GM19324 (cell line): ENCODE measurements at regions not wholly inside any gene's neighbourhood (a gene's known extent, or its start where the extent isn't known, plus 50 kb on each side); places are given as distances from the start of the nearest gene placed in this dataset.
A peak's percentile ranks its signal among the peaks of the same experiment; 100 is the strongest.

Experiments
- ATAC-seq: cut with Tn5 transposase; IDR thresholded peaks from one replicate; pipeline ENCODE4 v1.9.1; 2021; ENCODE audit warnings: mild to moderate bottlenecking, moderate library complexity; ENCODE audit not compliant: unreplicated experiment, low FRiP score

GRCh38 chr11:110807801-110808200 lies 95.6 kb upstream of the ARHGAP20 start:
- ATAC-seq, result no peak

GRCh38 chr11:110805756-110806155 lies 93.5 kb upstream of the ARHGAP20 start:
- ATAC-seq, result no peak

- ATAC-seq, result no peak
These were observed 89.9 kb upstream of the ARHGAP20 start for GRCh38 chr11:110802162-110802561.

- no peak for ATAC-seq
These were observed 89.1 kb upstream of the ARHGAP20 start for GRCh38 chr11:110801328-110801727.

- ATAC-seq, result no peak
These were observed 86.1 kb upstream of the ARHGAP20 start for GRCh38 chr11:110798201-110798900.

- peak; percentile 61 for ATAC-seq
These were observed 85.2 kb upstream of the ARHGAP20 start for GRCh38 chr11:110797453-110797852.

- ATAC-seq, result no peak
These were observed 82.9 kb upstream of the ARHGAP20 start for GRCh38 chr11:110795112-110795624.

- no peak for ATAC-seq
These were observed 81.3 kb upstream of the ARHGAP20 start for GRCh38 chr11:110793556-110793955.

GRCh38 chr11:110791621-110792020 lies 79.4 kb upstream of the ARHGAP20 start:
- no peak for ATAC-seq

- no peak for ATAC-seq
These were observed 75.4 kb upstream of the ARHGAP20 start for GRCh38 chr11:110787680-110788079.

- ATAC-seq, result no peak
These were observed 74.1 kb upstream of the ARHGAP20 start for GRCh38 chr11:110786226-110786902.

GRCh38 chr11:110785398-110785797 lies 73.2 kb upstream of the ARHGAP20 start:
- no peak for ATAC-seq

- ATAC-seq, result no peak
These were observed 70.4 kb upstream of the ARHGAP20 start for GRCh38 chr11:110782616-110783015.

GRCh38 chr11:110779108-110779507 lies 66.9 kb upstream of the ARHGAP20 start:
- ATAC-seq, result no peak

GRCh38 chr11:110778343-110778742 lies 66.1 kb upstream of the ARHGAP20 start:
- ATAC-seq, result peak; percentile 83

- no peak for ATAC-seq
These were observed 65.5 kb upstream of the ARHGAP20 start for GRCh38 chr11:110777775-110778174.

GRCh38 chr11:110776081-110776480 lies 63.8 kb upstream of the ARHGAP20 start:
- no peak for ATAC-seq

GRCh38 chr11:110774138-110775014 lies 62.1 kb upstream of the ARHGAP20 start:
- ATAC-seq, result no peak

GRCh38 chr11:110773442-110773841 lies 61.2 kb upstream of the ARHGAP20 start:
- no peak for ATAC-seq

GRCh38 chr11:110772863-110773262 lies 60.6 kb upstream of the ARHGAP20 start:
- ATAC-seq, result no peak

- no peak for ATAC-seq
These were observed 54.1 kb upstream of the ARHGAP20 start for GRCh38 chr11:110766316-110766715.
